KMS-11 (cell line): ENCODE measurements at regions not wholly inside any gene's neighbourhood (a gene's known extent, or its start where the extent isn't known, plus 50 kb on each side); places are given as distances from the start of the nearest gene placed in this dataset.

Source experiments
- H2AFZ ChIP-seq: fragments of 200-600 bp; sonication (generic); 2 replicates; pipeline ENCODE4 v1.6.1; 2016; ENCODE audit warnings: antibody characterized with exemption, mixed run types, low read depth
- H3K27ac ChIP-seq: fragments of 200-600 bp; sonication (generic); 2 replicates; pipeline ENCODE4 v1.6.1; 2016; ENCODE audit warnings: mild to moderate bottlenecking, mixed run types
- H3K27me3 ChIP-seq: fragments of 200-600 bp; sonication (generic); 2 replicates; pipeline ENCODE4 v1.6.1; 2017; ENCODE audit warnings: mild to moderate bottlenecking, low read depth, mixed run types, moderate library complexity; ENCODE audit not compliant: insufficient read depth
- H3K36me3 ChIP-seq: fragments of 200-600 bp; sonication (generic); 2 replicates; pipeline ENCODE4 v1.6.1; 2017; ENCODE audit warnings: mild to moderate bottlenecking, mixed run types; ENCODE audit not compliant: insufficient read depth
- H3K4me1 ChIP-seq: fragments of 200-600 bp; sonication (generic); 2 replicates; pipeline ENCODE4 v1.6.1; 2016; ENCODE audit warnings: mild to moderate bottlenecking, low read depth, mixed run types; ENCODE audit not compliant: poor library complexity, severe bottlenecking
- H3K4me2 ChIP-seq: fragments of 200-600 bp; sonication (generic); 2 replicates; pipeline ENCODE4 v1.7.0; 2016; ENCODE audit warnings: mild to moderate bottlenecking, mixed run types
- H3K4me3 ChIP-seq: fragments of 200-600 bp; sonication (generic); IDR thresholded peaks from 2 replicates; pipeline ENCODE4 v1.6.1; 2017; ENCODE audit warnings: low read depth, low read length, mixed read lengths; ENCODE audit not compliant: insufficient read depth
- H3K79me2 ChIP-seq: fragments of 200-600 bp; sonication (generic); 2 replicates; pipeline ENCODE4 v1.6.1; 2016; ENCODE audit warnings: low read depth, mixed run types; ENCODE audit not compliant: insufficient read depth
- H3K9ac ChIP-seq: fragments of 200-600 bp; sonication (generic); 2 replicates; pipeline ENCODE4 v1.6.1; 2016; ENCODE audit warnings: mild to moderate bottlenecking, mixed run types
- H4K20me1 ChIP-seq: fragments of 200-600 bp; sonication (generic); 2 replicates; pipeline ENCODE4 v1.6.1; 2016; ENCODE audit warnings: mild to moderate bottlenecking, mixed run types; ENCODE audit not compliant: insufficient read depth
- TF ChIP-seq, protein P1 (sequence below): fragments of 200-600 bp; sonication (generic); conservative IDR thresholded peaks from 2 replicates; pipeline ENCODE4 v1.6.1; 2017; ENCODE audit warnings: low read depth, mild to moderate bottlenecking, antibody characterized with exemption, low read length, moderate library complexity, mixed read lengths

DNA sequence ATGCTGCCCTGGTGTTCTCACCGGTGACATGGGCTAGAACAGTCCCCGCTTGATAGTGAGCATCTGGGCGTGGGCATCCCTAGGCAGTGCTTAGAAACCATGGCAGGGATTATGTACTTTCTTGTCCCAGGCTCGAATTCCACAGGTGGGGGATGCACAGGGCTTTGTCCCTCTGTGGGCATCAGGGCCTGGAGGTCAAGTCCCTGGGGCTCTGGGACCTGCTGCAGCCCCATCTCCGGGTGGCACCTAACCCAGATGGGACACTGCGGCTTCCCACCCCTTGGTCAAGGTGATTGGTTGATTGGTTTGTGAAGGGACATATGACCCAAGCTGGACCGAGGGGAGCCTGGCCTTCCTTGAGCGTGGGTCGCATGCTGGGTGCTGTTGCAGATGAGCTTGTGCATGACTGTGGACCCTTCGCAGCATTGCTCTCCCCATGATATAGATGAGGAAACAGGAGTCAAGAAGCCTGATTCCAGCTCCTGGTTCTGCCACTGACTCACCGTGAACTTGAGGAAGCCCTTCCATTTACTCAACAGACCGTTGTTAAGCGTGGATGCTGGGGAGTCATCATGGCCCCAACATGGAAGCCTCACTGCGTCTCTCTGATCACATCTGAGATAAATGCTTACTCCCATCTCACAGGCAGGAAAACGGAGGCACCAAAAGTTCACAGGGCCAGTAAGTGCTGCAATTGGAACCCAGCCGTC is 64.0 kb upstream of the RUNX3 start:
- no peak overlapping the region for H3K9ac ChIP-seq
- H3K27ac ChIP-seq = no peak overlapping the region
- H2AFZ ChIP-seq = no peak overlapping the region
- H4K20me1 ChIP-seq = no peaks in the 10 kb centered on the region
- no peaks in the 10 kb centered on the region for H3K36me3 ChIP-seq
- H3K27me3 ChIP-seq = no peaks in the 10 kb centered on the region; the same call in 1 of the 2 replicates
- TF ChIP-seq, protein P1, sequence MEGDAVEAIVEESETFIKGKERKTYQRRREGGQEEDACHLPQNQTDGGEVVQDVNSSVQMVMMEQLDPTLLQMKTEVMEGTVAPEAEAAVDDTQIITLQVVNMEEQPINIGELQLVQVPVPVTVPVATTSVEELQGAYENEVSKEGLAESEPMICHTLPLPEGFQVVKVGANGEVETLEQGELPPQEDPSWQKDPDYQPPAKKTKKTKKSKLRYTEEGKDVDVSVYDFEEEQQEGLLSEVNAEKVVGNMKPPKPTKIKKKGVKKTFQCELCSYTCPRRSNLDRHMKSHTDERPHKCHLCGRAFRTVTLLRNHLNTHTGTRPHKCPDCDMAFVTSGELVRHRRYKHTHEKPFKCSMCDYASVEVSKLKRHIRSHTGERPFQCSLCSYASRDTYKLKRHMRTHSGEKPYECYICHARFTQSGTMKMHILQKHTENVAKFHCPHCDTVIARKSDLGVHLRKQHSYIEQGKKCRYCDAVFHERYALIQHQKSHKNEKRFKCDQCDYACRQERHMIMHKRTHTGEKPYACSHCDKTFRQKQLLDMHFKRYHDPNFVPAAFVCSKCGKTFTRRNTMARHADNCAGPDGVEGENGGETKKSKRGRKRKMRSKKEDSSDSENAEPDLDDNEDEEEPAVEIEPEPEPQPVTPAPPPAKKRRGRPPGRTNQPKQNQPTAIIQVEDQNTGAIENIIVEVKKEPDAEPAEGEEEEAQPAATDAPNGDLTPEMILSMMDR = no peak
- H3K4me1 ChIP-seq = no peaks in the 10 kb centered on the region
- no peak overlapping the region for H3K4me2 ChIP-seq
- no peak overlapping the region for H3K4me3 ChIP-seq
- H3K79me2 ChIP-seq = no peaks in the 10 kb centered on the region

DNA sequence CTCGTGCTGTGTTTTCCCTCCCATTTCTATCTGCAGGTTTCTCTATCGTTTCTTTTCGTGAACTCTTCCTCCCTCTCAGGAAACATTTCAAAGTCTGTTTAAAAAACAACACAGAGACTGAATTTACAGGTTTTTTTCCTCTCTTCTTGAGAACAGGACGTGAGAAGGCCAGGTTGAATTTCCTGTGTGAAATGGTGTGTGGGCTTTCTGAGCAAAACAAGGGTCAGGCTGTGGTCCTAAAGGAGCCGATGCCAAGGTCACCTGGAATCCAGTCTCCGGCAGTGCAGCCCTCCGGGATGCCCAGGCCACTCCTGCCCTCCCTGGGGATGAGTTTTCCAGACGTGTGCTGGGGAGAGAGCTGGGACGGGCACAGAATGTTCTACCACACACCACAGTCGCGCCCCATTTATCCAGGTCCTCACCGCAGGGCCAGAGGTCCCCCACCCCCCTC is 62.7 kb upstream of the RUNX3 start:
- TF ChIP-seq, protein P1 = no peak
- Histone ChIP-seq H4K20me1 (no peaks in the 10 kb centered on the region), H3K4me3 (no peak overlapping the region), H3K36me3 (no peaks in the 10 kb centered on the region), H2AFZ (no peak overlapping the region), H3K27ac (no peak overlapping the region), H3K27me3 (peaks cover 2% of the 10 kb centered on the region; the same call in 1 of the 2 replicates), H3K9ac (no peak overlapping the region), H3K4me2 (no peak overlapping the region), H3K79me2 (no peaks in the 10 kb centered on the region), H3K4me1 (no peaks in the 10 kb centered on the region)

DNA sequence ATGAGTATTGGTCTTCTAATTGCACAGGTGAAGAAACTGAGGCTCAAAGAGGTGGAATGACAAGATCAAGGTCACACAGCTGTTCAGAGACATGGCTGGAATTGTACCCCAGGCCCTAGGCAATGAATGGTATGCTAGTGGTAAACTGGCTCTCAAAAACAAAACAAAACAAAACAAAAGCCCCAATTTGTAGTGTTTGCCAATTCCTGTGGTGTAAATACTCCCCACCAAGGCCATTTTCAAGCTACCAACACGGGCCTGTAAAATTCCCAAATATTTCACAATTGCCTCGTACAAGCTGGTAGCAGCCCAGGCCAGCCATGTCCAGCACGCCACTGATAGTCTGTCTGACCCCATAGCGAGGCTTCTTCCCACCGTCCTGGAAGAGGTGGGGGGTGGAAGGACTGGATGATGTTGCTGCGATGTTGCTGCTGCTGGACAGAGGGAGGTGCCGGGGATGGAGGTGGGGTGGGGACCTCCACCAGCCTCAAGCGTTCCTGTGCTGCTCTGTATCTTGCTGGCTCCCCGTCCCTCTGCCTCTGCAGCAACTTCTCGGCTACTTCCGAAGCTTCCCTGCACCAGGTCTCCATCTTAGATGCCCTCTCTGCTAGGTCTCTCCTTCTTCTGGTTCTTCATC is 62.2 kb upstream of the RUNX3 start:
- H3K79me2 ChIP-seq = no peaks in the 10 kb centered on the region
- H3K36me3 ChIP-seq = no peaks in the 10 kb centered on the region
- no peaks in the 10 kb centered on the region for H3K4me1 ChIP-seq
- no peak overlapping the region for H3K27ac ChIP-seq
- H3K27me3 ChIP-seq = peaks cover 2% of the 10 kb centered on the region; the same call in 1 of the 2 replicates
- no peak overlapping the region for H3K9ac ChIP-seq
- no peak overlapping the region for H3K4me2 ChIP-seq
- no peaks in the 10 kb centered on the region for H4K20me1 ChIP-seq
- no peak overlapping the region for H3K4me3 ChIP-seq
- no peak overlapping the region for H2AFZ ChIP-seq
- TF ChIP-seq, protein P1 = no peak

DNA sequence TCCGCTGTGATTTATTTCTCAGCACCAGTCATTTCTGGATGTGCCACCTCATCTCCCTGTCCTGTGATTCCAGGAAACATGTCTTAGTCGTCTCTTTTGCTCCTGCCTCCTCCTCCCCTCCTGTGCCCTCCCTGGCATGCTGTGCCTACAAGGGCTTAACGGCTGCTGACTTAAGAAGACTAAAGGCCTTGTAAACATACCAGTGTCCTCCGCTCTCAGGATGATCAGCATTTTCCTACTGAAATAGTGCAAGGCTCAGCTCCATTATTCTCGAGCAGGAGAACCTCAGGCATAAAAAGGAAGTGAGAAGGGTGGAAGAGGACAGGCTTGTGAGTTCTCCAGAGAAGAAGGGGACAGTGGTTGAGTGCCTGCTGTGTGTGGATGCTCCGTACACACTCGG is 61.6 kb upstream of the RUNX3 start:
- Histone ChIP-seq H3K4me2 (no peak overlapping the region), H3K27ac (no peak overlapping the region), H3K27me3 (peaks cover 2% of the 10 kb centered on the region; the same call in 1 of the 2 replicates)

More for the DNA sequence above, 61.6 kb upstream of the RUNX3 start:
- Histone ChIP-seq H2AFZ (no peak overlapping the region), H3K36me3 (no peaks in the 10 kb centered on the region), H3K4me3 (no peak overlapping the region), H3K79me2 (no peaks in the 10 kb centered on the region), H4K20me1 (no peaks in the 10 kb centered on the region), H3K4me1 (no peaks in the 10 kb centered on the region), H3K9ac (no peak overlapping the region)
- TF ChIP-seq, protein P1 = no peak
